ENCODE measurements at regions not wholly inside any gene's neighbourhood (a gene's known extent, or its start where the extent isn't known, plus 50 kb on each side); places are given as distances from the start of the nearest gene placed in this dataset.
"Not testable (repeated sequence)": the region's sequence is repeated elsewhere in the genome, so short reads cannot be mapped to it uniquely, and the experiment has no call there.

GRCh38 chr4:149870008-149870407, 54.4 kb upstream of the IQCM start:
- DNase-seq, result no peak

GRCh38 chr4:149881744-149882143, 66.1 kb upstream of the IQCM start:
- no peak for DNase-seq

DNA sequence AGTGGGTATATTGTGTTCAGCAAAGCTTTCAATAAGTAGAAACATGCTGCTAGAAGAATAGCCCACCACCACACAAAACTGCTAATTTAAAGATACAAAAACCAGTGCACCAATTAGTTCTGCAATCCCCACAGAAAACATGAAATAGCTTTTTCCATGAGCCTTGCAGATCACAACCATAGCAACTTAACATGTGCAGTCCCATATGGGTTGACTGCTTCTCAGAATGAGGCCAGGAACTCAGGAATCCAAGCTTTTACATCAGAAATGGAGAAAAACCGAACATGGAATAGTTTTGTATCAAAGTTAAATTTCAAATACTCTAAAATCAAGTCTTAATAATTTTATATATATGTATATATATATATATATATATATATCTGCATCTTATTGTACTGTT, 66.6 kb upstream of the IQCM start:
- DNase-seq, result no peak

DNA sequence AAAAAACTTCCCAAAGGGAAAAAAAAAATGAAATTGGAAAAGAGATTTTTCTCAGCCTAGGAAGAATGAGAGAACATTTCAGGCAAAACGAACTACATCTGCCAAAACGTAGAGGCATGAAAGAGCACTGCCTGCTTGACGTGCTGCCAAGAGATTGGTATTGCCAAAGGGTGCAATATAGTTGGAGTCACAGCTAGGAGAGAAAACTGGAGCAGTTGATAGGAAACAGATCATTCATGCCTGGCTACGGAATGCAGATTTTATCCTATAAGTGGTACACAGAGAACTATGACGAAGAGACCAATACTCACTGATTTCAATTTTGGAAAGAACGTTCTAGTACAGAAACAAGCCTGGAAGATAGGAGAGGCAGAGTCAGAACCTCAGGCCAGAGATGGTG, 68.4 kb upstream of the IQCM start:
- DNase-seq, result no peak

- no peak for DNase-seq
Measured at GRCh38 chr4:149884529-149885181, 69.0 kb upstream of the IQCM start.

- DNase-seq, result no peak
Measured at GRCh38 chr4:149885896-149886295, 70.3 kb upstream of the IQCM start.

- DNase-seq, result no peak
Measured at GRCh38 chr4:149886786-149887490, 71.3 kb upstream of the IQCM start.

DNA sequence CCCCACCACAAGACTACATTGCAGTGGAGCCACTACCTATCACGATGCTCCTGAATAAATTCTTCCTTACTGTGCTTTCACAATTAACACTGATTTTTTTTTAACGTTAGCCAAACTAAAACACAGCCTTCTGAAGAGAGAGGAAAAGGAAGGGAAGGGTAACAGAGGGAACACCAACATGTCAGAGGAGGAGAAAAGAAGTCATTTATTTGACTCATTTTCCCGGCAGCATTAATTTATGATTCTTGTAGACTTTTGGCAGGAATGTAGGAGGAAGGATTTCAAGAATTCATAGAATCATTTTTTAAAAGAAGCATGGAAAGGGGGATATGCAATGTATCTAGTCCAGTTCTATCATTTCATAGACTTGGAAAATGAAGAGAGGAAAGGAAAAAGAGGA, 74.3 kb upstream of the IQCM start:
- DNase-seq, result no peak

- no peak for DNase-seq
Measured at GRCh38 chr4:149890531-149890930, 74.9 kb upstream of the IQCM start.

DNA sequence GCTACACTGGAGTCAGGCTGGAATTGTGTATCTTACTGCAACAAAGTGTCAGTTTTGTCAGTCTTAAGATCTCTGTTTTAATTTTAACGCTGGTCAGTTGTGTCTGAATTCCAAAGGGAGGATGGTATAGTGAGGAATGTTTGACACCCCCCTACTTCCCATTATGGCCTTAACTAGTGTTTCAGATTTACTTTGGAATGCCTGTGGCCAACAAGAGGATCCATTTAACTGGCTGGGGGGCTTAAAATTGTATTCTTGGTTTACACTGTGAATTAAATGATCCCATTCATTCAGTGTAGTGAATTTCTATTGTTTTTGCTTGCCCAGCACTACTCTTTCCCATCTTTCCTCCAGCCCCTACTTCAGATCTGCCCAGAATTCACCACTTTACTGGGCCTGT, 75.8 kb upstream of the IQCM start:
- DNase-seq, result no peak

GRCh38 chr4:149896432-149896831, 80.8 kb upstream of the IQCM start:
- DNase-seq, result no peak

GRCh38 chr4:149897783-149898182, 82.1 kb upstream of the IQCM start:
- no peak for DNase-seq

DNA sequence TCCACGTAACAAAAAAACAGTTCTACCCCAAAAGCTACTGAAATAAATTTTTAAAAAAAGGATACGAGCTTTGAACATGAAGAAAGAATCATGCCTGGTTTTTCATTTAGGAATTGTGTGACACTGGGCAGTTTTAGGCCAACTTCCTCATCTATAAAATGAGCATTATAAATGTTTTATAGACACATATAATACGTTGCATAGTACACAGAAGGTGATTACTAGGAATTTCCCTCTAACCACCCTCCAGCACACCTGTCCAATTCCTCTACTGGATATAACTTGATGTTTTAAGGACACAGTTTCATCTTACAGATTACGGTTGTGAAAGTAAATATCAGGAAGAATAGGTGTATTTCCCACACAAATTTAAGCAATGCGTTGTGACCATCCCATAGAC, 85.5 kb upstream of the IQCM start:
- no peak for DNase-seq

DNA sequence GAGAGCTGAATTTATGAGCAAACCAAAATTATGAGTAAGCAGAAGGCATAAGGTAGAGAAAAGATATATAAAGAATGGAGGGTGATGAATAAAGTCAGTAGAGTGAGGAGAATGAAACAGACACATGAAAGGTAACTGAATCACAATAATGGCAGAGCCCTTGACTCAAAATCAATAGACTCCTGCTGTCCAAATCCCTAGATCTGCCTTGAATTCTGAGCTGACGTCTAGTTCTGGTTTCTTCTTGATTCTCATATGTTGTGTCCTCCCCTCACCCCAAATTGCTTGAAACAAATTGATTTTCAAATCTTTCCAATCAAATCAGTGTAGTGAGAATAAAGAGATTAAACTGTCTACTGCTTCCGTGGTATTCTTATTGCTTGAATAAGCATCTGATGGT, 86.6 kb upstream of the IQCM start:
- no peak for DNase-seq

GRCh38 chr4:149910177-149910576, 94.5 kb upstream of the IQCM start:
- DNase-seq, result no peak

GRCh38 chr4:149910604-149911350, 95.1 kb upstream of the IQCM start:
- no peak for DNase-seq

DNA sequence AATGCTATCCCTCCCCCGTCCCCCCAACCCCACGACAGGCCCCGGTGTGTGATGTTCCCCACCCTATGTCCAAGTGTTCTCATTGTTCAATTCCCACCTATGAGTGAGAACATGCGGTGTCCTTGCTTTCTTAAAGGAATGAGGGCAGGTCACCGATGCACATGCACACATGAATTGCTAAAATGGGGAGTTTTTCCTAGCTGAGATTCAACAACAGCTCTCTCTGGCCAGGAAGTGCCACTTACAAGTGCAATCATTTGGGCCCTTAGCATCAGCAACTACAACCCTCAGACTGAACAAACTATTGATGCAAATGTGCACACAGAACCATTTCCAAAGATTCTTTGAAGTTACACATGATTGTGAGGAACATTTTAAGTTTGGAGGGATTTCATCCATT, 95.7 kb upstream of the IQCM start:
- no peak for DNase-seq

DNA sequence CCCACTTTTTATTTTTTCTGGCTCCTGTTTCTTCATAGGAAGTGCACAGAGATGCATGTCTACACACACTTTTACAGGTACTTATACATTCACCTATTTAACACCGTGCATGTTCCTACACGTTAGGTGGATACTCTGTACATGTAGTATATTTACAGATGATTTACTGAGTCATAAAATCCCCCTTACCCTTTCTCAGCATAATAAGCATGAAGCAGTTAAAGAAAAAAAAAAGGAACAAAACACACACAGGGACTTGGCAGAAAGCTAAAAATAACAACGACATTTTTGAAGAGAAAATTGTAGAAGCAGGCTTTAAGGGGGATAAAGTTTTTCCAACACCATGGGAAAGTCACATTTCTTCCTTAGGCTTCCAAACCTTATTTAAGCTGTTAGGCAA, 96.4 kb upstream of the IQCM start:
- no peak for DNase-seq

- DNase-seq, result no peak
Measured at GRCh38 chr4:149914119-149915115, 98.8 kb upstream of the IQCM start.

- DNase-seq, result not testable (repeated sequence)
Measured at GRCh38 chr4:149915735-149916134, 100.1 kb upstream of the IQCM start.

- no peak for DNase-seq
Measured at GRCh38 chr4:149923736-149924135, 108.1 kb upstream of the IQCM start.

GRCh38 chr4:149927514-149927913, 111.9 kb upstream of the IQCM start:
- no peak for DNase-seq

DNA sequence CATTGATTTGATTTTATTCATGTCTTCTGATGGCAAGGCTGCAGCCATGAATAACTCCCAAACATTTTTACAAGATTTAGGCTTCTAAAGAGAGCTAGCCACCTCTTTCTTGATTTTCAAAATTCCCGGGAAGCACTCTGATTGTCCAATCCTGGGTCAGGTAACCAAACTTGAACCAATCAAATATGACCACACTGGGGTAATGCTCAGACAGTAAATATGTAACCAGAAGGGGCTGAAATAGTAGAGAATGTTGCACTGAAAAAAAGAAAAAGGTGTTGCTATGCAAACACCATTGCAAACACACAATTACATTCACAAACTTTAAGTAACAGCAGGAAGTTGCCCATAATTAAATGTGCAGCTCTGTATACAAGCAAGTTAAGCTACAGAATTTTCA, 112.9 kb upstream of the IQCM start:
- DNase-seq, result no peak

All from CD4-positive, alpha-beta T cell treated with Interleukin-6 for 4 hours (primary cell).